Neural cell (in vitro differentiated cells): ENCODE measurements at regions not wholly inside any gene's neighbourhood (a gene's known extent, or its start where the extent isn't known, plus 50 kb on each side); places are given as distances from the start of the nearest gene placed in this dataset.
"Not testable (repeated sequence)": the region's sequence is repeated elsewhere in the genome, so short reads cannot be mapped to it uniquely, and the experiment has no call there.

Experiments used
- H2AFZ ChIP-seq: fragments of 200-600, 300-800 bp; sonication (generic), shearing (Covaris generic); 2 replicates; pipeline ENCODE4 v1.6.0; 2014; ENCODE audit warnings: low read depth, mild to moderate bottlenecking, antibody characterized with exemption, low read length, moderate library complexity
- H3F3A ChIP-seq: fragments of 200-600 bp; shearing (Covaris generic); 2 replicates; pipeline ENCODE4 v1.6.1; 2016; ENCODE audit warnings: mild to moderate bottlenecking, moderate library complexity, mixed read lengths, antibody characterized with exemption, low read length; ENCODE audit not compliant: insufficient read depth, poor library complexity, severe bottlenecking
- H3K27ac ChIP-seq: fragments of 200-600, 300-800 bp; sonication (generic), shearing (Covaris generic); 2 replicates; pipeline ENCODE4 v1.5.1; 2014; ENCODE audit warnings: mild to moderate bottlenecking, low read length, moderate library complexity
- H3K27me3 ChIP-seq: fragments of 300-800, 200-600 bp; sonication (generic), shearing (Covaris generic); 2 replicates; pipeline ENCODE4 v1.6.0; 2014; ENCODE audit warnings: mild to moderate bottlenecking, low read depth, low read length, moderate library complexity; ENCODE audit not compliant: insufficient read depth
- H3K36me3 ChIP-seq: fragments of 300-800, 200-600 bp; sonication (generic), shearing (Covaris generic); 2 replicates; pipeline ENCODE4 v1.5.1; 2014; ENCODE audit warnings: mild to moderate bottlenecking, antibody characterized with exemption, low read length, moderate library complexity; ENCODE audit not compliant: insufficient read depth
- H3K4me2 ChIP-seq: fragments of 300-800, 200-600 bp; sonication (generic), shearing (Covaris generic); 2 replicates; pipeline ENCODE4 v1.6.0; 2014; ENCODE audit warnings: mild to moderate bottlenecking, low read length
- H3K4me3 ChIP-seq: fragments of 300-800, 200-600 bp; sonication (generic), shearing (Covaris generic); 2 replicates; pipeline ENCODE4 v1.5.1; 2014; ENCODE audit warnings: mild to moderate bottlenecking, low read length, moderate library complexity
- H3K79me2 ChIP-seq: fragments of 200-600 bp; shearing (Covaris generic); replicated peaks from 2 replicates; pipeline ENCODE4 v1.6.0; 2014; ENCODE audit warnings: mild to moderate bottlenecking, low read length, moderate library complexity; ENCODE audit not compliant: insufficient read depth
- H3K9ac ChIP-seq: fragments of 300-800, 200-600 bp; sonication (generic), shearing (Covaris generic); 2 replicates; pipeline ENCODE4 v1.6.1; 2016; ENCODE audit warnings: mild to moderate bottlenecking, low read length, mixed read lengths
- H3K9me2 ChIP-seq: fragments of 200-600 bp; shearing (Covaris generic); 2 replicates; pipeline ENCODE4 v1.6.1; 2016; ENCODE audit warnings: mild to moderate bottlenecking, low read length, mixed read lengths; ENCODE audit not compliant: insufficient read depth
- H3K9me3 ChIP-seq: fragments of 200-600, 300-800 bp; sonication (generic), shearing (Covaris generic); 2 replicates; pipeline ENCODE4 v1.6.1; 2016; ENCODE audit warnings: mild to moderate bottlenecking, mixed run types, low read length, moderate library complexity, mixed read lengths
- H4K20me1 ChIP-seq: fragments of 200-600 bp; shearing (Covaris generic); 2 replicates; pipeline ENCODE4 v1.6.1; 2016; ENCODE audit warnings: mild to moderate bottlenecking, mixed run types; ENCODE audit not compliant: insufficient read depth
- EP300 ChIP-seq: fragments of 450-650 bp; conservative IDR thresholded peaks from 2 replicates; pipeline ENCODE4 v1.6.1; 2014; ENCODE audit warnings: antibody characterized with exemption, mild to moderate bottlenecking, moderate library complexity; ENCODE audit not compliant: poor library complexity, severe bottlenecking
- EZH2 ChIP-seq: fragments of 200-600, 300-800 bp; shearing (Covaris generic), sonication (generic); IDR thresholded peaks from 2 replicates; pipeline ENCODE4 v1.6.1; 2014; ENCODE audit warnings: antibody characterized with exemption, low read length, borderline replicate concordance, mild to moderate bottlenecking; ENCODE audit not compliant: insufficient read depth, poor library complexity, severe bottlenecking
- MXI1 ChIP-seq: fragments of 450-650 bp; conservative IDR thresholded peaks from 2 replicates; pipeline ENCODE4 v1.6.1; 2014; ENCODE audit warnings: antibody characterized with exemption, mild to moderate bottlenecking; ENCODE audit not compliant: poor library complexity, severe bottlenecking
- POLR2AphosphoS5 ChIP-seq: IDR thresholded peaks from 2 replicates; pipeline ENCODE4 v1.6.1; 2012
- RAD21 ChIP-seq: fragments of 450-650 bp; conservative IDR thresholded peaks from 2 replicates; pipeline ENCODE4 v1.6.1; 2014; ENCODE audit warnings: antibody characterized with exemption, mild to moderate bottlenecking, moderate library complexity
- SMC3 ChIP-seq: fragments of 450-650 bp; conservative IDR thresholded peaks from 2 replicates; pipeline ENCODE4 v1.6.1; 2014; ENCODE audit warnings: antibody characterized with exemption, mild to moderate bottlenecking, moderate library complexity; ENCODE audit not compliant: poor library complexity
- TAF1 ChIP-seq: IDR thresholded peaks from 2 replicates; pipeline ENCODE4 v1.6.1; 2012; ENCODE audit warnings: low read depth
- TF ChIP-seq, protein P1 (sequence below): IDR thresholded peaks from 2 replicates; pipeline ENCODE4 v1.6.1; 2012; ENCODE audit warnings: borderline replicate concordance
- TF ChIP-seq, protein P2 (sequence below): fragments of 450-650 bp; IDR thresholded peaks from 2 replicates; pipeline ENCODE4 v1.5.1; 2014; ENCODE audit warnings: antibody characterized with exemption, mild to moderate bottlenecking, moderate library complexity; ENCODE audit not compliant: poor library complexity, severe bottlenecking

DNA sequence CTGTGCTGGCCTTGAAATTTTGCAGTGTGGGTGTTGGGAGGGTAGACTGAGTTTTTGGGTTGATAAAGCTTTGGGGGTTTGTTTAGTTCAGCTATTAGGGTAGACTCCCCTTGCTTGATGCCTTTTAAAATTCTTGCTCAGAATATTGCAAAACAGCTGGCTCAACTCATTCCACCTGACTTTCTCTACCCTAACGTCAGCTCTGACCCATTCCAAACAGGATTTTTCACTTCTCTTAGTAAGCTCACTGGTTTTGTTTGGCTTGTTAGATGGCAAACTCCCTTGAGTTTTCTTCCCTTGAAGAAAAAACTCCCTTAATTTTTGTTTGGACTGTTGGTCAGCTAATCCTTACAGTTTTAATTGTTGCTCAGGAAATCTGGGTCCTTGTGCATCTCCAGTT lies 195.1 kb upstream of the DTNA start:
- Histone ChIP-seq H3K4me3 (no peak overlapping the region), H3K36me3 (no peaks in the 10 kb centered on the region), H3F3A (no peaks in the 10 kb centered on the region), H3K4me2 (no peak overlapping the region), H3K9ac (no peak overlapping the region), H3K79me2 (no peaks in the 10 kb centered on the region), H2AFZ (no peak overlapping the region), H3K9me2 (no peaks in the 10 kb centered on the region), H4K20me1 (no peaks in the 10 kb centered on the region), H3K9me3 (no peaks in the 10 kb centered on the region), H3K27ac (no peak overlapping the region), H3K27me3 (no peaks in the 10 kb centered on the region)
- TF ChIP-seq EP300 = no peak
- no peak for TF ChIP-seq MXI1

DNA sequence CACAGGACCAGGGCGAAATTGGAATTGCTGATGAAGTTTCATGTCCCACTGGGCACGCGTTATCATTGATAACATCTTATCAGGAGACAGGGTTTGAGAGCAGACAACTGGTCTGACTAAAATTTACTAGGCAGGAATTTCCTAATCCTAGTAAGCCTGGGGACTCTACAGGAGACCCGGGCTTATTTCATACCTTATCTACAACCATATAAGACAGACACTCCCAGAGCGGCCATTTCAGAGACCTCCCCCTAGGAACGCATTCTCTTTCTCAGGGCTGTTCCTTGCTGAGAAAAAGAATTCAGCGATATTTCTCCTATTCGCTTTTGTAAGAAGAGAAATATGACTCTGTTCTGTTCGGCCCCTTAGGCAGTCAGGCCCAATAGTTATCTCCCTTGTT lies 193.7 kb upstream of the DTNA start:
- not testable (repeated sequence) for H3K36me3 ChIP-seq, H3K27me3 ChIP-seq

DNA sequence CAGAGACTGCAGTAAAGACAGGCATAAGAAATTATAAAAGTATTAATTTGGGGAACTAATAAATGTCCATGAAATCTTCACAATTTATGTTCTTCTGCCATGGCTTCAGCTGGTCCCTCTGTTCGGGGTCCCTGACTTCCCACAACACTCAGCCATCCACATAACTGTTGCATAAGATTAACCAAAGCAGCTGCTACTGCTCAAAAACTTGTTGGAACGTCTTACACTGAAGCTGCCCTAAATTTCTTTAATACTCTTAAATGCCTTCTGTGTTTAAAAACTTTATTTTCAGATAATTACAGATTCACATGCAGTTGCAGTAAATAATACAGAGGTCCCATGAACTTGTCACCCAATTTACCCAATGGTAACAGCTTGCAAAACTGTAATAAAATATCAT lies 193.1 kb upstream of the DTNA start:
- H3K4me2 ChIP-seq, H2AFZ ChIP-seq, H3F3A ChIP-seq, H3K27ac ChIP-seq, H3K36me3 ChIP-seq, H3K9me2 ChIP-seq, H3K79me2 ChIP-seq, H3K4me3 ChIP-seq, H3K27me3 ChIP-seq, H3K9me3 ChIP-seq, H4K20me1 ChIP-seq, H3K9ac ChIP-seq: not testable (repeated sequence)

More for the DNA sequence above, 193.7 kb upstream of the DTNA start:
- H3F3A ChIP-seq, H2AFZ ChIP-seq, H3K4me3 ChIP-seq, H3K9me2 ChIP-seq, H3K9ac ChIP-seq, H3K9me3 ChIP-seq, H4K20me1 ChIP-seq, H3K4me2 ChIP-seq, H3K27ac ChIP-seq, H3K79me2 ChIP-seq: not testable (repeated sequence)

GRCh38 chr18:34521040-34521439 lies 189.1 kb upstream of the DTNA start:
- no peaks in the 10 kb centered on the region for H3K9me3 ChIP-seq

GRCh38 chr18:34522603-34523002 lies 187.5 kb upstream of the DTNA start:
- Histone ChIP-seq H3K27ac (no peak overlapping the region), H3K4me2 (no peak overlapping the region), H3K36me3 (no peaks in the 10 kb centered on the region), H3F3A (no peaks in the 10 kb centered on the region), H3K4me3 (no peak overlapping the region), H4K20me1 (no peaks in the 10 kb centered on the region), H3K9me2 (no peaks in the 10 kb centered on the region), H3K9ac (no peak overlapping the region), H3K79me2 (no peaks in the 10 kb centered on the region), H3K9me3 (no peaks in the 10 kb centered on the region), H2AFZ (no peak overlapping the region), H3K27me3 (no peaks in the 10 kb centered on the region)
- no peak for TF ChIP-seq EZH2
- TF ChIP-seq, protein P1, sequence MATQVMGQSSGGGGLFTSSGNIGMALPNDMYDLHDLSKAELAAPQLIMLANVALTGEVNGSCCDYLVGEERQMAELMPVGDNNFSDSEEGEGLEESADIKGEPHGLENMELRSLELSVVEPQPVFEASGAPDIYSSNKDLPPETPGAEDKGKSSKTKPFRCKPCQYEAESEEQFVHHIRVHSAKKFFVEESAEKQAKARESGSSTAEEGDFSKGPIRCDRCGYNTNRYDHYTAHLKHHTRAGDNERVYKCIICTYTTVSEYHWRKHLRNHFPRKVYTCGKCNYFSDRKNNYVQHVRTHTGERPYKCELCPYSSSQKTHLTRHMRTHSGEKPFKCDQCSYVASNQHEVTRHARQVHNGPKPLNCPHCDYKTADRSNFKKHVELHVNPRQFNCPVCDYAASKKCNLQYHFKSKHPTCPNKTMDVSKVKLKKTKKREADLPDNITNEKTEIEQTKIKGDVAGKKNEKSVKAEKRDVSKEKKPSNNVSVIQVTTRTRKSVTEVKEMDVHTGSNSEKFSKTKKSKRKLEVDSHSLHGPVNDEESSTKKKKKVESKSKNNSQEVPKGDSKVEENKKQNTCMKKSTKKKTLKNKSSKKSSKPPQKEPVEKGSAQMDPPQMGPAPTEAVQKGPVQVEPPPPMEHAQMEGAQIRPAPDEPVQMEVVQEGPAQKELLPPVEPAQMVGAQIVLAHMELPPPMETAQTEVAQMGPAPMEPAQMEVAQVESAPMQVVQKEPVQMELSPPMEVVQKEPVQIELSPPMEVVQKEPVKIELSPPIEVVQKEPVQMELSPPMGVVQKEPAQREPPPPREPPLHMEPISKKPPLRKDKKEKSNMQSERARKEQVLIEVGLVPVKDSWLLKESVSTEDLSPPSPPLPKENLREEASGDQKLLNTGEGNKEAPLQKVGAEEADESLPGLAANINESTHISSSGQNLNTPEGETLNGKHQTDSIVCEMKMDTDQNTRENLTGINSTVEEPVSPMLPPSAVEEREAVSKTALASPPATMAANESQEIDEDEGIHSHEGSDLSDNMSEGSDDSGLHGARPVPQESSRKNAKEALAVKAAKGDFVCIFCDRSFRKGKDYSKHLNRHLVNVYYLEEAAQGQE = no peak
- TF ChIP-seq RAD21 = no peak
- TF ChIP-seq, protein P2, sequence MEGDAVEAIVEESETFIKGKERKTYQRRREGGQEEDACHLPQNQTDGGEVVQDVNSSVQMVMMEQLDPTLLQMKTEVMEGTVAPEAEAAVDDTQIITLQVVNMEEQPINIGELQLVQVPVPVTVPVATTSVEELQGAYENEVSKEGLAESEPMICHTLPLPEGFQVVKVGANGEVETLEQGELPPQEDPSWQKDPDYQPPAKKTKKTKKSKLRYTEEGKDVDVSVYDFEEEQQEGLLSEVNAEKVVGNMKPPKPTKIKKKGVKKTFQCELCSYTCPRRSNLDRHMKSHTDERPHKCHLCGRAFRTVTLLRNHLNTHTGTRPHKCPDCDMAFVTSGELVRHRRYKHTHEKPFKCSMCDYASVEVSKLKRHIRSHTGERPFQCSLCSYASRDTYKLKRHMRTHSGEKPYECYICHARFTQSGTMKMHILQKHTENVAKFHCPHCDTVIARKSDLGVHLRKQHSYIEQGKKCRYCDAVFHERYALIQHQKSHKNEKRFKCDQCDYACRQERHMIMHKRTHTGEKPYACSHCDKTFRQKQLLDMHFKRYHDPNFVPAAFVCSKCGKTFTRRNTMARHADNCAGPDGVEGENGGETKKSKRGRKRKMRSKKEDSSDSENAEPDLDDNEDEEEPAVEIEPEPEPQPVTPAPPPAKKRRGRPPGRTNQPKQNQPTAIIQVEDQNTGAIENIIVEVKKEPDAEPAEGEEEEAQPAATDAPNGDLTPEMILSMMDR = no peak
- no peak for TF ChIP-seq MXI1
- TF ChIP-seq SMC3 = no peak
- TF ChIP-seq TAF1 = no peak
- TF ChIP-seq POLR2AphosphoS5 = no peak
- TF ChIP-seq EP300 = no peak

More at GRCh38 chr18:34521040-34521439, 189.1 kb upstream of the DTNA start:
- TF ChIP-seq EZH2 (no peak), SMC3 (no peak), EP300 (no peak), TAF1 (no peak), MXI1 (no peak)
- Histone ChIP-seq H3K4me3 (no peak overlapping the region), H4K20me1 (no peaks in the 10 kb centered on the region), H3K9me2 (no peaks in the 10 kb centered on the region), H3F3A (no peaks in the 10 kb centered on the region), H3K79me2 (no peaks in the 10 kb centered on the region), H3K27me3 (no peaks in the 10 kb centered on the region), H3K4me2 (no peak overlapping the region), H2AFZ (no peak overlapping the region), H3K9ac (no peak overlapping the region), H3K27ac (no peak overlapping the region), H3K36me3 (no peaks in the 10 kb centered on the region)
